GM12874 (cell line): ENCODE measurements at regions not wholly inside any gene's neighbourhood (a gene's known extent, or its start where the extent isn't known, plus 50 kb on each side); places are given as distances from the start of the nearest gene placed in this dataset.

Experiments
- TF ChIP-seq, protein P1 (sequence below): IDR thresholded peaks from 2 replicates; pipeline ENCODE4 v1.5.1; 2011; ENCODE audit warnings: low read depth, mild to moderate bottlenecking, control low read depth, low read length, moderate library complexity; ENCODE audit not compliant: insufficient read depth

DNA sequence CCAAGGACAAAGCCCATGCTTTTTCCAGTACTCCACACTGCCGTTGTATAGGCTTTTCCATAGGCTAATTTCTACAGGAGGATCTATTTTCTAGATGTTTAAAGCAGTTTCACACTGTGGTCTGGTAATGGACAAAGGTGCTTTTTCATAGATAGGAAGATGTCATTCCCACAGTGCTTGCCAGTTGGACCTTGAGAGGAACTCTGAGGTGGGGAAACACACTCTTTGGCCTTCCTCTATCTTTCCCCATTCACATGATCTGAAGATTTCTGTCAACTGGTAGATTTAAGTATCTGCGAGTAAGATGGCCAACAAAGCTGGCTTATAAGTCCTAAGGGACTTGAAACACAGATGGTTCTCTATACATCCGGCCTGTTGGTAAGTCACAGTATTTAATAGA is 477.3 kb downstream of the UTRN start:
- TF ChIP-seq, protein P1, sequence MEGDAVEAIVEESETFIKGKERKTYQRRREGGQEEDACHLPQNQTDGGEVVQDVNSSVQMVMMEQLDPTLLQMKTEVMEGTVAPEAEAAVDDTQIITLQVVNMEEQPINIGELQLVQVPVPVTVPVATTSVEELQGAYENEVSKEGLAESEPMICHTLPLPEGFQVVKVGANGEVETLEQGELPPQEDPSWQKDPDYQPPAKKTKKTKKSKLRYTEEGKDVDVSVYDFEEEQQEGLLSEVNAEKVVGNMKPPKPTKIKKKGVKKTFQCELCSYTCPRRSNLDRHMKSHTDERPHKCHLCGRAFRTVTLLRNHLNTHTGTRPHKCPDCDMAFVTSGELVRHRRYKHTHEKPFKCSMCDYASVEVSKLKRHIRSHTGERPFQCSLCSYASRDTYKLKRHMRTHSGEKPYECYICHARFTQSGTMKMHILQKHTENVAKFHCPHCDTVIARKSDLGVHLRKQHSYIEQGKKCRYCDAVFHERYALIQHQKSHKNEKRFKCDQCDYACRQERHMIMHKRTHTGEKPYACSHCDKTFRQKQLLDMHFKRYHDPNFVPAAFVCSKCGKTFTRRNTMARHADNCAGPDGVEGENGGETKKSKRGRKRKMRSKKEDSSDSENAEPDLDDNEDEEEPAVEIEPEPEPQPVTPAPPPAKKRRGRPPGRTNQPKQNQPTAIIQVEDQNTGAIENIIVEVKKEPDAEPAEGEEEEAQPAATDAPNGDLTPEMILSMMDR: no peak

DNA sequence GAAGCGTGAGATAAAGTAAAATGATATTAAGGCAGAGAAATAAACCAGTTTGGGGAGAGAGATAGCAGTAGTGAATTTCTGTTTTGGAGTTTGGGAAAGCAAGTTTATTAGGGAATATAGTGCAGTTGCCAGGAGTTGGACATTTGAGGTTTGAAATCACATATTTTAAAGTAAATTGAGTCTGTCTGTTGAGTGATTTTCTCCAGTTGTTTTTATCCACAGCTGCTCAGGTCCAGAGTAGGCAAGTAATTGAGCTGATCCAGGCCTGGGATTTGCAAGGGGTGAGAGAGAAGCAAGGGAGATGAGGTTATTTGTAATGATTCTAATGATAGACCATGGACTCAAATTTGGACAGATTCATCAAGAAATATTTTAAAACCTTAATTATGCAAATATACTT is 481.9 kb downstream of the UTRN start:
- TF ChIP-seq, protein P1: no peak

DNA sequence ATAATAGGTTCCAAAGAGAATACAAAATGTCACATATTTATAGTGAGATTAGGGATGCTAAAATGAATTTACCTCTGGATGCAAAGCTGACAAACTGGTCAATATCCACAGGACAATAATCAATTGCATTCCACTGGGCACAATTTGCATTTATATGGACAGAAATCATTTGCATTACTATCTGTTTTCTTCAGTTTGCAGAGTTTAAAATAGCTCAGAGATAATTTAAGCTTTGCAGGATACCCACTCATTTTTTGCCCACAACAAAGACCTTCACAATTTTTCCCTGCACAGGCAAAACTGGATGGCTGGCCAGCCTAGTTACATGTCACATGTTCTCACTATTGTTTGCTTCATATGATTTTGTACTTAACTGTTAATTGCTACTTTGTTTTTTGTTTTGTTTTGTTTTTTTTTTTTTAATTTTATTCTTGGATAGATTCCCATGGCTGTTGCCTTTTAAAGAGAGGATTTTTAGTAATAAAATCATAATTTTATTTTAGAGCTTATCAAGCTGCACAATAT is 483.5 kb downstream of the UTRN start:
- TF ChIP-seq, protein P1: no peak

GRCh38 chr6:144769142-144769541 is 484.0 kb downstream of the UTRN start:
- TF ChIP-seq, protein P1: no peak

DNA sequence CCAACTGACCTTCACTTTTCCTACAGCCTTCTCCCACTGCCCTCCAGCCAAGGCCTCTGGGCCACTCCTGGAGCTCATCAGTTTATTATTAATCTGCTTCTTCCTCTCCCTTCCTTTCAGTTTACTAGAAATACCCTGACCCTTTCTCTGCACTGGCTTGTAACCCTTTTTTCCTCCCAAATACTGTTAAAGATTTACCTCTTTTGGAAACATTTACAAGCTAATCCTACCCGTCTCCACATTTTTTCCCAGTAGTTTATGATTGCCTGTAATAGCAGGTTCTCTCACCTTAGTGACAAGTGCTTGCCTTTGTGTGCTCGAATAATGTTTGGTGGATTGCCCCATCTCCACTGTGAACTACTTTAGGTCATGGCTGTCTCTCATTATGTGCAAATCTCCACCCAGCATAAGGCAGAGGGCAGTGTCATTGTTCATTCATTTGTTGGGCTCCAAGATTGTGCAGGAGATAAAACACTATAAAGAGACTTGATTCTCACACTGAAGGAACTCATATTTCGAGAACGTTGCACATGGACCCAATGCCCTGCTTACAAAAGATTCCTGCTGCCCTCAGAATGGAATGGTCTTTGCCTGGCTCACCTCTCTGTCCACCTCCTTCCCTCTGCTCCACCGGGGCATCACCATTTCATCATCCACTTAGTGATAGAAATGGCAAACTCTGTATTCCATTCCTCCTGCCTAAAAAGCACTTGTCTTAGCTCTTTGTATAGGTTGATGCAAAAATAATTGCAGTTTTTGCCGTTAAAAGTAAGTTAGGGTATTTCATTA is 491.1 kb downstream of the UTRN start:
- TF ChIP-seq, protein P1: no peak

- TF ChIP-seq, protein P1: no peak
Measured at GRCh38 chr6:144777249-144777648, 492.1 kb downstream of the UTRN start.

DNA sequence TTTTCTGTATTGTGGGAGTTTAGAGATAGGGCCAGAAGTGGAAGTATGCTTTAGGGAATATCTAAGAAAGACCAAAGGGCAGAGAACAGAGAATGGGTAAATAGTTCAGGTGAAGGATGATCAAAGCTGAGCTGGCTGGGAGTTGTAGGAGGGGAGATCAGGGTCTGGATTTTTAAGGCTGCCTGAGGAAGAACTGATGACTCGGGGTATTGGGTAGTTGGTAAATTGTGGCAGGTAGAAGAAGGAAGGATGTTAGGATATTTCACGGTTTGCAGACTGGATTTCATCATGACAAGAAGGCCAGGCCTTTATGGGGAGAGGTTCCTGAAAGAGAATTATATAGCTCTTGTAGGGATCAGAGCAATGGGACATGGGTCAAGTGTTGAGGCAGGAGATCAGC is 492.9 kb downstream of the UTRN start:
- TF ChIP-seq, protein P1: no peak
